K562 (cell line): ENCODE measurements at regions not wholly inside any gene's neighbourhood (a gene's known extent, or its start where the extent isn't known, plus 50 kb on each side); places are given as distances from the start of the nearest gene placed in this dataset.
"Not testable (repeated sequence)": the region's sequence is repeated elsewhere in the genome, so short reads cannot be mapped to it uniquely, and the experiment has no call there.

Source experiments
- ATAC-seq: fragments of 200-7000 bp; cut with Tn5 transposase; 3 replicates; pipeline ENCODE4 v1.9.1; 2020; ENCODE audit warnings: moderate library complexity
- BruUV-seq: library from RNA; stranded (reverse); fragments of 400-500 nt; replicated peaks from 2 replicates; lab custom pipeline; 2021; lab: Mats Ljungman, UMichigan
- CTCF ChIA-PET: fragments of 300-600 bp; formaldehyde crosslinking; extraction: SDS; loops from one replicate; lab custom pipeline; 2021; ENCODE audit warnings: low intra/inter-chr PET ratio; lab: Yijun Ruan, JAX
- POLR2A ChIA-PET: fragments of 300-600, 350-650 bp; sonication (Branson Sonifier 250); formaldehyde crosslinking; extraction: SDS; loops from one replicate; lab custom pipeline; 2021; ENCODE audit warnings: antibody characterized with exemption, inconsistent platforms; lab: Yijun Ruan, JAX
- DNase-seq, 4 experiments: peaks; one replicate each; pipeline versions ENCODE4 v3.0.0 to v3.0.0-alpha.2; 2011 to 2018; ENCODE audit warnings: low spot score in 3 of 4, mixed read lengths in 3 of 4; ENCODE audit errors: extremely low read depth in 1 of 4
- FAIRE-seq: peaks from 2 replicates; lab custom pipeline; 2011; peaks lifted over from hg19 to GRCh38; lab: Jason Lieb, UNC
- H2AFZ ChIP-seq: 2 replicates; pipeline ENCODE4 v1.6.0; 2011; ENCODE audit warnings: low read depth, low read length, control low read depth, inconsistent platforms
- H3K27ac ChIP-seq: fragments of 200-600 bp; 3 replicates; pipeline ENCODE4 v1.8.0; 2011; ENCODE audit warnings: low read depth, mild to moderate bottlenecking, control low read depth, inconsistent platforms, low read length, moderate library complexity, mixed read lengths; ENCODE audit errors: extremely low read depth
- H3K27me3 ChIP-seq, 2 experiments: fragments of 300-600 bp in 1 of 2; 2 replicates in 1 of 2; 3 replicates in 1 of 2; pipeline versions ENCODE4 v1.6.0 to v1.8.0; 2011; ENCODE audit warnings: inconsistent platforms in 2 of 2, low read length in 2 of 2, mild to moderate bottlenecking in 1 of 2, mixed read lengths in 1 of 2, moderate library complexity in 1 of 2; ENCODE audit not compliant: control insufficient read depth in 2 of 2, insufficient read depth in 2 of 2
- H3K36me3 ChIP-seq: fragments of 300-600 bp; 3 replicates; pipeline ENCODE4 v1.8.0; 2011; ENCODE audit warnings: mild to moderate bottlenecking, low read length, inconsistent platforms; ENCODE audit not compliant: control insufficient read depth, insufficient read depth
- H3K4me1 ChIP-seq, 2 experiments: fragments of 200-600 bp in 1 of 2; replicated peaks in 1 of 2; 2 replicates in 1 of 2; 3 replicates in 1 of 2; pipeline versions ENCODE4 v1.5.1 to v1.8.0; 2011; ENCODE audit warnings: inconsistent platforms in 2 of 2, low read length in 2 of 2, mild to moderate bottlenecking in 1 of 2, mixed read lengths in 1 of 2, moderate library complexity in 1 of 2; ENCODE audit not compliant: control insufficient read depth in 2 of 2, insufficient read depth in 2 of 2
- H3K4me2 ChIP-seq: 2 replicates; pipeline ENCODE4 v1.6.1; 2011; ENCODE audit warnings: low read length, control low read depth, inconsistent platforms, mixed read lengths; ENCODE audit not compliant: insufficient read depth
- H3K4me3 ChIP-seq: fragments of 200-600 bp; sonication (generic), shearing (Covaris generic); 2 replicates; pipeline ENCODE4 v1.5.1; 2016; ENCODE audit warnings: control low read depth, inconsistent platforms
- H3K79me2 ChIP-seq: fragments of 200-600 bp; 3 replicates; pipeline ENCODE4 v1.8.0; 2011; ENCODE audit warnings: low read length, inconsistent platforms; ENCODE audit not compliant: control insufficient read depth, insufficient read depth
- H3K9ac ChIP-seq, 2 experiments: 2 replicates each; pipeline versions ENCODE4 v1.6.0 to v1.6.1; 2011; ENCODE audit warnings: low read depth in 2 of 2, low read length in 2 of 2, control low read depth in 1 of 2, inconsistent platforms in 1 of 2, mild to moderate bottlenecking in 1 of 2, mixed read lengths in 1 of 2; ENCODE audit not compliant: insufficient read depth in 1 of 2
- H3K9me1 ChIP-seq: one replicate; pipeline ENCODE4 v1.6.0; 2011; ENCODE audit warnings: inconsistent platforms, mild to moderate bottlenecking, low read length, moderate library complexity; ENCODE audit not compliant: control insufficient read depth, insufficient read depth
- H3K9me3 ChIP-seq: replicated peaks from 2 replicates; pipeline ENCODE4 v1.5.1; 2011; ENCODE audit warnings: low read depth, low read length, inconsistent platforms; ENCODE audit not compliant: control insufficient read depth, insufficient read depth
- H4K20me1 ChIP-seq: replicated peaks from 2 replicates; pipeline ENCODE4 v1.6.1; 2011; ENCODE audit warnings: low read length, inconsistent platforms, mixed read lengths; ENCODE audit not compliant: control insufficient read depth, insufficient read depth
- POLR2G ChIP-seq: fragments of 200-400 bp; formaldehyde crosslinking; IDR thresholded peaks from 2 replicates; pipeline ENCODE4 v1.6.1; 2017; ENCODE audit warnings: low read depth, mild to moderate bottlenecking, antibody characterized with exemption, low read length, moderate library complexity
- SRF ChIP-seq, 2 experiments: fragments of 250-450, 450-650 bp in 1 of 2; sonication (Bioruptor Pico) in 1 of 2; sonication (generic) in 1 of 2; formaldehyde crosslinking; IDR thresholded peaks; 2 replicates each; pipeline versions ENCODE4 v1.5.0 to v1.5.1; 2020 to 2022; ENCODE audit warnings: mild to moderate bottlenecking in 1 of 2, missing genetic modification reagents in 1 of 2
- ZNF212 ChIP-seq: fragments of 450-650 bp; formaldehyde crosslinking; IDR thresholded peaks from 2 replicates; pipeline ENCODE4 v1.4.0; 2020; ENCODE audit warnings: mild to moderate bottlenecking
- WGBS: fragments of 100-300 bp; shearing (Covaris generic); methylation state at CpG from one replicate; pipeline ENCODE4 v1.1.6; 2016; ENCODE audit warnings: low coverage, mixed read lengths; ENCODE audit not compliant: insufficient coverage; ENCODE audit errors: missing lambda C conversion rate; 5-methylcytosine and 5-hydroxymethylcytosine counted together
- in situ Hi-C: fragments of 300-500 bp; cut with MboI; formaldehyde crosslinking; loops from 4 replicates; pipeline ENCODE4 v1.15.0; 2018; ENCODE audit warnings: inconsistent platforms, mixed read lengths
- intact Hi-C: fragments of 100-400 bp; cut with micrococcal nuclease; formaldehyde crosslinking; loops from 2 replicates; pipeline ENCODE4 v1.14.2; 2022
- TF ChIP-seq, protein P1 (sequence below): fragments of 250-450 bp; sonication (Bioruptor Pico); IDR thresholded peaks from 2 replicates; pipeline ENCODE4 v1.8.0; 2022; ENCODE audit warnings: moderate library complexity, mild to moderate bottlenecking, inconsistent platforms
- TF ChIP-seq, protein P2 (sequence below): fragments of 150-350 bp; conservative IDR thresholded peaks from 2 replicates; pipeline ENCODE4 v1.6.1; 2014; ENCODE audit warnings: low read length
- TF ChIP-seq, protein P3 (sequence below): IDR thresholded peaks from 3 replicates; pipeline ENCODE4 v1.6.1; 2011; ENCODE audit warnings: borderline replicate concordance, mild to moderate bottlenecking, moderate library complexity; ENCODE audit not compliant: insufficient read length; ENCODE audit errors: extremely low read depth

DNA sequence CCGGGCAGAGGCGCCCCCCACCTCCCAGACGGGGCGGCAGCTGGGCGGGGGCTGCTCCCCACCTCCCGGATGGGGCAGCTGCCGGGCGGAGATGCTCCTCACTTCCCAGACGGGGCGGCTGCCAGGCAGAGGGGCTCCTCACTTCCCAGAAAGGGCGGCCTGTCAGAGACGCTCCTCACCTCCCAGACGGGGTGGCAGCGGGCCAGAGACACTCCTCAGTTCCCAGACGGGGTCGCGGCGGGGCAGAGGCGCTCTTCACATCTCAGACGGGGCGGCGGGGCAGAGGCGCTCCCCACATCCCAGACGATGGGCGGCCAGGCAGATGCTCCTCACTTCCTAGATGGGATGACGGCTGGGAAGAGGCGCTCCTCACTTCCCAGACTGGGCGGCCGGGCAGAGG lies 1337.9 kb downstream of the BRINP3 start:
- H4K20me1 ChIP-seq, POLR2A ChIA-PET, CTCF ChIA-PET, intact Hi-C loops, ATAC-seq, H3K9ac ChIP-seq, H3K9me3 ChIP-seq, H3K27me3 ChIP-seq, H3K4me1 ChIP-seq, H3K27ac ChIP-seq, DNase-seq, H3K9me1 ChIP-seq, FAIRE-seq, in situ Hi-C loops, H3K4me2 ChIP-seq, H3K36me3 ChIP-seq, H2AFZ ChIP-seq, H3K79me2 ChIP-seq, H3K4me3 ChIP-seq, BruUV-seq: not testable (repeated sequence)
- WGBS, result 7% methylated on average over 16 of the region's 29 CpGs

DNA sequence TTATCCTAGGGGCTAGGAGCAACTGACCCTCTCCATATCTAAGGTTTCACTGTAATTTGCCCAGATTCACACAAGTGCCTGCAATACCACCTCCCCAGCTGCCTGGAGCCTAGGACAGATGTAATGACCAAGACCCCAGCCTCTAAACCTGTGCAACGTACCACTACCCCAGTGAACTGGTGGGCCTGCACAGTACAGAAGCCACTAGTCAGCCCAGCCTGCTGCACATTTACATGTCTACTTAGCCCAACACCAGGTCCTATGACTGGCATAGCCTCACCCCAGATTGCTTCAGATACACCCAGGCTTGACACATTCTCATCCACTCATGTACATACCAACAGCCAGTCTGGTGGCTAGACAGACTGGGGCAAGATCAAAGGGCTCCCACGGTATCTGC lies 1336.6 kb downstream of the BRINP3 start:
- ChIA-PET CTCF (no interaction called here), POLR2A (interaction anchor here (0.6 kb wide), 1 partner anchor 16 kb away, joined by 4 read pairs; no protein-coding TSS in a partner anchor)
- H4K20me1 ChIP-seq, result no peaks in the 10 kb centered on the region
- in situ Hi-C loops (no loop called here), intact Hi-C loops (no loop called here)
- WGBS, result 0% methylated on average over 2 of the region's 2 CpGs
- FAIRE-seq, result no peak
- H3K79me2 ChIP-seq, result no peaks in the 10 kb centered on the region
- no peaks in the 10 kb centered on the region for H3K27me3 ChIP-seq
- H2AFZ ChIP-seq, result no peak overlapping the region
- BruUV-seq, result no TSS peak
- no peak for DNase-seq
- H3K36me3 ChIP-seq, result no peaks in the 10 kb centered on the region
- no peaks in the 10 kb centered on the region for H3K9me1 ChIP-seq
- no peak overlapping the region for H3K9ac ChIP-seq
- H3K4me1 ChIP-seq, result no peaks in the 10 kb centered on the region
- H3K4me3 ChIP-seq, result no peak overlapping the region
- ATAC-seq, result no peak
- H3K4me2 ChIP-seq, result no peak overlapping the region
- no peaks in the 10 kb centered on the region for H3K9me3 ChIP-seq
- no peak overlapping the region for H3K27ac ChIP-seq
- TF ChIP-seq, protein P1, sequence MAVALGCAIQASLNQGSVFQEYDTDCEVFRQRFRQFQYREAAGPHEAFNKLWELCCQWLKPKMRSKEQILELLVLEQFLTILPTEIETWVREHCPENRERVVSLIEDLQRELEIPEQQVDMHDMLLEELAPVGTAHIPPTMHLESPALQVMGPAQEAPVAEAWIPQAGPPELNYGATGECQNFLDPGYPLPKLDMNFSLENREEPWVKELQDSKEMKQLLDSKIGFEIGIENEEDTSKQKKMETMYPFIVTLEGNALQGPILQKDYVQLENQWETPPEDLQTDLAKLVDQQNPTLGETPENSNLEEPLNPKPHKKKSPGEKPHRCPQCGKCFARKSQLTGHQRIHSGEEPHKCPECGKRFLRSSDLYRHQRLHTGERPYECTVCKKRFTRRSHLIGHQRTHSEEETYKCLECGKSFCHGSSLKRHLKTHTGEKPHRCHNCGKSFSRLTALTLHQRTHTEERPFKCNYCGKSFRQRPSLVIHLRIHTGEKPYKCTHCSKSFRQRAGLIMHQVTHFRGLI (CRISPR knock-in tag), result no peak
- TF ChIP-seq SRF (CRISPR knock-in tag; IDR thresholded peaks at IDR 0.05) (no peak), ZNF212 (CRISPR knock-in tag) (no peak), POLR2G (no peak)
- TF ChIP-seq, protein P2, sequence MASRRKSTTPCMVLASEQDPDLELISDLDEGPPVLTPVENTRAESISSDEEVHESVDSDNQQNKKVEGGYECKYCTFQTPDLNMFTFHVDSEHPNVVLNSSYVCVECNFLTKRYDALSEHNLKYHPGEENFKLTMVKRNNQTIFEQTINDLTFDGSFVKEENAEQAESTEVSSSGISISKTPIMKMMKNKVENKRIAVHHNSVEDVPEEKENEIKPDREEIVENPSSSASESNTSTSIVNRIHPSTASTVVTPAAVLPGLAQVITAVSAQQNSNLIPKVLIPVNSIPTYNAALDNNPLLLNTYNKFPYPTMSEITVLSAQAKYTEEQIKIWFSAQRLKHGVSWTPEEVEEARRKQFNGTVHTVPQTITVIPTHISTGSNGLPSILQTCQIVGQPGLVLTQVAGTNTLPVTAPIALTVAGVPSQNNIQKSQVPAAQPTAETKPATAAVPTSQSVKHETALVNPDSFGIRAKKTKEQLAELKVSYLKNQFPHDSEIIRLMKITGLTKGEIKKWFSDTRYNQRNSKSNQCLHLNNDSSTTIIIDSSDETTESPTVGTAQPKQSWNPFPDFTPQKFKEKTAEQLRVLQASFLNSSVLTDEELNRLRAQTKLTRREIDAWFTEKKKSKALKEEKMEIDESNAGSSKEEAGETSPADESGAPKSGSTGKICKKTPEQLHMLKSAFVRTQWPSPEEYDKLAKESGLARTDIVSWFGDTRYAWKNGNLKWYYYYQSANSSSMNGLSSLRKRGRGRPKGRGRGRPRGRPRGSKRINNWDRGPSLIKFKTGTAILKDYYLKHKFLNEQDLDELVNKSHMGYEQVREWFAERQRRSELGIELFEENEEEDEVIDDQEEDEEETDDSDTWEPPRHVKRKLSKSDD, result no peak
- TF ChIP-seq, protein P3, sequence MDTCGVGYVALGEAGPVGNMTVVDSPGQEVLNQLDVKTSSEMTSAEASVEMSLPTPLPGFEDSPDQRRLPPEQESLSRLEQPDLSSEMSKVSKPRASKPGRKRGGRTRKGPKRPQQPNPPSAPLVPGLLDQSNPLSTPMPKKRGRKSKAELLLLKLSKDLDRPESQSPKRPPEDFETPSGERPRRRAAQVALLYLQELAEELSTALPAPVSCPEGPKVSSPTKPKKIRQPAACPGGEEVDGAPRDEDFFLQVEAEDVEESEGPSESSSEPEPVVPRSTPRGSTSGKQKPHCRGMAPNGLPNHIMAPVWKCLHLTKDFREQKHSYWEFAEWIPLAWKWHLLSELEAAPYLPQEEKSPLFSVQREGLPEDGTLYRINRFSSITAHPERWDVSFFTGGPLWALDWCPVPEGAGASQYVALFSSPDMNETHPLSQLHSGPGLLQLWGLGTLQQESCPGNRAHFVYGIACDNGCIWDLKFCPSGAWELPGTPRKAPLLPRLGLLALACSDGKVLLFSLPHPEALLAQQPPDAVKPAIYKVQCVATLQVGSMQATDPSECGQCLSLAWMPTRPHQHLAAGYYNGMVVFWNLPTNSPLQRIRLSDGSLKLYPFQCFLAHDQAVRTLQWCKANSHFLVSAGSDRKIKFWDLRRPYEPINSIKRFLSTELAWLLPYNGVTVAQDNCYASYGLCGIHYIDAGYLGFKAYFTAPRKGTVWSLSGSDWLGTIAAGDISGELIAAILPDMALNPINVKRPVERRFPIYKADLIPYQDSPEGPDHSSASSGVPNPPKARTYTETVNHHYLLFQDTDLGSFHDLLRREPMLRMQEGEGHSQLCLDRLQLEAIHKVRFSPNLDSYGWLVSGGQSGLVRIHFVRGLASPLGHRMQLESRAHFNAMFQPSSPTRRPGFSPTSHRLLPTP, result no peak
